BLaER1 (cell line): ENCODE measurements at regions not wholly inside any gene's neighbourhood (a gene's known extent, or its start where the extent isn't known, plus 50 kb on each side); places are given as distances from the start of the nearest gene placed in this dataset.
"Not testable (repeated sequence)": the region's sequence is repeated elsewhere in the genome, so short reads cannot be mapped to it uniquely, and the experiment has no call there.

Experiments used
- H3K27ac ChIP-seq: shearing (Covaris generic); formaldehyde crosslinking; 2 replicates; pipeline ENCODE4 v1.8.1; 2022
- H3K27me3 ChIP-seq: shearing (Covaris generic); formaldehyde crosslinking; 2 replicates; pipeline ENCODE4 v1.8.1; 2022
- H3K36me3 ChIP-seq: shearing (Covaris generic); formaldehyde crosslinking; 2 replicates; pipeline ENCODE4 v1.8.1; 2022
- H3K4me1 ChIP-seq: shearing (Covaris generic); formaldehyde crosslinking; 2 replicates; pipeline ENCODE4 v1.8.1; 2022
- H3K4me2 ChIP-seq: shearing (Covaris generic); formaldehyde crosslinking; 2 replicates; pipeline ENCODE4 v1.8.1; 2022
- H3K4me3 ChIP-seq: shearing (Covaris generic); formaldehyde crosslinking; 2 replicates; pipeline ENCODE4 v1.8.1; 2022
- H3K9ac ChIP-seq: shearing (Covaris generic); formaldehyde crosslinking; 2 replicates; pipeline ENCODE4 v1.8.1; 2022
- H3K9me3 ChIP-seq: shearing (Covaris generic); formaldehyde crosslinking; 2 replicates; pipeline ENCODE4 v1.8.1; 2022
- H4K20me1 ChIP-seq: shearing (Covaris generic); formaldehyde crosslinking; 2 replicates; pipeline ENCODE4 v1.8.1; 2022
- Cebpa-rat ChIP-seq: shearing (Covaris generic); IDR thresholded peaks from 2 replicates; pipeline ENCODE4 v1.8.1; 2022

GRCh38 chr2:71962350-71962749 lies 185.3 kb downstream of the CYP26B1 start:
- no peak overlapping the region for H3K4me2 ChIP-seq
- no peak overlapping the region for H3K9ac ChIP-seq
- H3K4me1 ChIP-seq, result peaks cover 5% of the 10 kb centered on the region; the same call in 1 of the 2 replicates
- H4K20me1 ChIP-seq, result no peaks in the 10 kb centered on the region
- peaks cover 25% of the 10 kb centered on the region for H3K9me3 ChIP-seq
- no peak for TF ChIP-seq Cebpa-rat
- H3K4me3 ChIP-seq, result no peak overlapping the region
- H3K27ac ChIP-seq, result no peak overlapping the region
- no peaks in the 10 kb centered on the region for H3K27me3 ChIP-seq
- no peaks in the 10 kb centered on the region for H3K36me3 ChIP-seq

- Histone ChIP-seq H3K27me3 (no peaks in the 10 kb centered on the region), H3K9ac (no peak overlapping the region), H3K4me2 (no peak overlapping the region), H3K27ac (no peak overlapping the region), H3K4me1 (peaks cover 5% of the 10 kb centered on the region; the same call in 1 of the 2 replicates), H3K9me3 (peaks cover 33% of the 10 kb centered on the region), H4K20me1 (no peaks in the 10 kb centered on the region), H3K36me3 (no peaks in the 10 kb centered on the region), H3K4me3 (no peak overlapping the region)
- TF ChIP-seq Cebpa-rat, result no peak
Observed at GRCh38 chr2:71961289-71962027, 186.2 kb downstream of the CYP26B1 start.

GRCh38 chr2:71959494-71959893 lies 188.2 kb downstream of the CYP26B1 start:
- no peak overlapping the region for H3K9ac ChIP-seq
- no peak for TF ChIP-seq Cebpa-rat
- no peaks in the 10 kb centered on the region for H4K20me1 ChIP-seq
- no peaks in the 10 kb centered on the region for H3K4me1 ChIP-seq
- no peaks in the 10 kb centered on the region for H3K36me3 ChIP-seq
- H3K27ac ChIP-seq, result no peak overlapping the region
- H3K4me2 ChIP-seq, result no peak overlapping the region
- peaks cover 42% of the 10 kb centered on the region for H3K9me3 ChIP-seq
- no peak overlapping the region for H3K4me3 ChIP-seq
- no peaks in the 10 kb centered on the region for H3K27me3 ChIP-seq

- H3K36me3 ChIP-seq, H3K4me2 ChIP-seq, H3K9ac ChIP-seq, H3K27me3 ChIP-seq, H3K4me3 ChIP-seq, H3K4me1 ChIP-seq, H4K20me1 ChIP-seq, H3K27ac ChIP-seq: not testable (repeated sequence)
- peaks cover 42% of the 10 kb centered on the region for H3K9me3 ChIP-seq
Observed at GRCh38 chr2:71958426-71958825, 189.2 kb downstream of the CYP26B1 start.

- H3K4me3 ChIP-seq, result no peak overlapping the region
- no peaks in the 10 kb centered on the region for H3K36me3 ChIP-seq
- H4K20me1 ChIP-seq, result no peaks in the 10 kb centered on the region
- H3K27ac ChIP-seq, result no peak overlapping the region
- no peak overlapping the region for H3K4me2 ChIP-seq
- H3K4me1 ChIP-seq, result no peaks in the 10 kb centered on the region
- no peaks in the 10 kb centered on the region for H3K27me3 ChIP-seq
- H3K9ac ChIP-seq, result no peak overlapping the region
- H3K9me3 ChIP-seq, result peaks cover 20% of the 10 kb centered on the region
- TF ChIP-seq Cebpa-rat, result no peak
Observed at GRCh38 chr2:71952572-71953188, 195.0 kb downstream of the CYP26B1 start.

GRCh38 chr2:71951718-71952404 lies 195.8 kb downstream of the CYP26B1 start:
- Histone ChIP-seq H3K27ac (no peak overlapping the region), H3K4me3 (no peak overlapping the region), H3K9me3 (peaks cover 13% of the 10 kb centered on the region), H3K36me3 (no peaks in the 10 kb centered on the region), H3K4me2 (no peak overlapping the region), H3K4me1 (no peaks in the 10 kb centered on the region), H3K27me3 (no peaks in the 10 kb centered on the region), H3K9ac (no peak overlapping the region), H4K20me1 (no peaks in the 10 kb centered on the region)
- TF ChIP-seq Cebpa-rat, result no peak

GRCh38 chr2:71951083-71951468 lies 196.6 kb downstream of the CYP26B1 start:
- Histone ChIP-seq H3K4me3 (no peak overlapping the region), H3K4me2 (no peak overlapping the region), H3K9ac (no peak overlapping the region), H3K27me3 (no peaks in the 10 kb centered on the region), H3K4me1 (peaks cover 3% of the 10 kb centered on the region; the same call in 1 of the 2 replicates), H3K27ac (no peak overlapping the region), H3K9me3 (peaks cover 5% of the 10 kb centered on the region; the same call in 1 of the 2 replicates), H3K36me3 (no peaks in the 10 kb centered on the region), H4K20me1 (no peaks in the 10 kb centered on the region)
- TF ChIP-seq Cebpa-rat, result no peak

- Histone ChIP-seq H3K4me1 (peaks cover 4% of the 10 kb centered on the region; the same call in 1 of the 2 replicates), H3K27ac (no peak overlapping the region), H3K4me2 (no peak overlapping the region)
Observed at GRCh38 chr2:71950256-71951082, 197.2 kb downstream of the CYP26B1 start.

GRCh38 chr2:71949537-71949798 lies 198.2 kb downstream of the CYP26B1 start:
- Histone ChIP-seq H3K9ac (no peak overlapping the region), H3K4me1 (peaks cover 4% of the 10 kb centered on the region; the same call in 1 of the 2 replicates), H3K27ac (no peak overlapping the region), H3K27me3 (no peaks in the 10 kb centered on the region), H3K9me3 (no peaks in the 10 kb centered on the region), H4K20me1 (no peaks in the 10 kb centered on the region), H3K36me3 (no peaks in the 10 kb centered on the region), H3K4me2 (no peak overlapping the region), H3K4me3 (no peak overlapping the region)
- no peak for TF ChIP-seq Cebpa-rat

More at GRCh38 chr2:71950256-71951082, 197.2 kb downstream of the CYP26B1 start:
- no peaks in the 10 kb centered on the region for H3K9me3 ChIP-seq
- H3K9ac ChIP-seq, result no peak overlapping the region
- no peaks in the 10 kb centered on the region for H3K36me3 ChIP-seq
- TF ChIP-seq Cebpa-rat, result no peak
- H3K27me3 ChIP-seq, result no peaks in the 10 kb centered on the region
- no peaks in the 10 kb centered on the region for H4K20me1 ChIP-seq
- H3K4me3 ChIP-seq, result no peak overlapping the region
